GM23338 (cell line): ENCODE measurements at regions not wholly inside any gene's neighbourhood (a gene's known extent, or its start where the extent isn't known, plus 50 kb on each side); places are given as distances from the start of the nearest gene placed in this dataset.

ENCODE experiments used
- ATAC-seq: fragments of 200-7000 bp; cut with Tn5 transposase; 3 replicates; pipeline ENCODE4 v1.9.1; 2020
- DNase-seq: peaks from one replicate; pipeline ENCODE4 v3.0.0-alpha.2; 2015; ENCODE audit warnings: low spot score
- H2AFZ ChIP-seq: fragments of 200-600 bp; sonication (generic); 2 replicates; pipeline ENCODE4 v1.8.0; 2016; ENCODE audit warnings: antibody characterized with exemption, mild to moderate bottlenecking, moderate library complexity
- H3F3A ChIP-seq: fragments of 200-600 bp; sonication (generic); replicated peaks from 2 replicates; pipeline ENCODE4 v1.8.0; 2017; ENCODE audit warnings: antibody characterized with exemption, mixed run types, low read depth
- H3K27ac ChIP-seq: fragments of 200-600 bp; sonication (generic); 2 replicates; pipeline ENCODE4 v1.6.1; 2016; ENCODE audit warnings: low read depth
- H3K27me3 ChIP-seq: fragments of 200-600 bp; sonication (generic); 2 replicates; pipeline ENCODE4 v1.8.0; 2016; ENCODE audit warnings: mild to moderate bottlenecking, mixed run types, moderate library complexity; ENCODE audit not compliant: insufficient read depth
- H3K36me3 ChIP-seq: fragments of 200-600 bp; sonication (generic); 2 replicates; pipeline ENCODE4 v1.8.0; 2016; ENCODE audit warnings: mild to moderate bottlenecking; ENCODE audit not compliant: insufficient read depth
- H3K4me1 ChIP-seq: fragments of 200-600 bp; sonication (generic); 2 replicates; pipeline ENCODE4 v1.8.0; 2016; ENCODE audit warnings: mild to moderate bottlenecking, moderate library complexity; ENCODE audit not compliant: insufficient read depth
- H3K4me2 ChIP-seq: fragments of 200-600 bp; sonication (generic); 2 replicates; pipeline ENCODE4 v1.7.1; 2017; ENCODE audit warnings: mixed run types
- H3K4me3 ChIP-seq: fragments of 200-600 bp; sonication (generic); 2 replicates; pipeline ENCODE4 v1.6.1; 2016; ENCODE audit warnings: mixed run types
- H3K79me2 ChIP-seq: fragments of 200-600 bp; sonication (generic); replicated peaks from 2 replicates; pipeline ENCODE4 v1.8.0; 2017; ENCODE audit warnings: mild to moderate bottlenecking; ENCODE audit not compliant: insufficient read depth
- H3K9me2 ChIP-seq: fragments of 200-600 bp; sonication (generic); 2 replicates; pipeline ENCODE4 v1.8.0; 2017; ENCODE audit not compliant: insufficient read depth
- H4K20me1 ChIP-seq: fragments of 200-600 bp; sonication (generic); replicated peaks from 2 replicates; pipeline ENCODE4 v1.8.0; 2017; ENCODE audit warnings: mild to moderate bottlenecking; ENCODE audit not compliant: insufficient read depth
- H3K27ac Mint-ChIP-seq: 2 replicates; pipeline ENCODE4 v1.8.0; 2020; ENCODE audit warnings: inconsistent platforms, mild to moderate bottlenecking, moderate library complexity, mixed read lengths
- H3K27me3 Mint-ChIP-seq: 3 replicates; pipeline ENCODE4 v1.8.0; 2022; ENCODE audit warnings: low read depth, mild to moderate bottlenecking, moderate library complexity, mixed read lengths, inconsistent platforms; ENCODE audit not compliant: insufficient read depth, poor library complexity
- H3K36me3 Mint-ChIP-seq: 3 replicates; pipeline ENCODE4 v1.8.0; 2021; ENCODE audit warnings: low read depth, mild to moderate bottlenecking, inconsistent platforms, moderate library complexity, mixed read lengths
- H3K4me1 Mint-ChIP-seq: 3 replicates; pipeline ENCODE4 v1.8.0; 2020; ENCODE audit warnings: mild to moderate bottlenecking, inconsistent platforms, mixed read lengths
- H3K4me3 Mint-ChIP-seq: 3 replicates; pipeline ENCODE4 v1.8.0; 2021; ENCODE audit warnings: moderate library complexity, mild to moderate bottlenecking, inconsistent platforms, mixed read lengths
- H3K9me3 Mint-ChIP-seq: 3 replicates; pipeline ENCODE4 v1.8.0; 2020; ENCODE audit warnings: moderate library complexity, mild to moderate bottlenecking, inconsistent platforms, mixed read lengths
- CTCF ChIP-seq, 2 experiments: fragments of 200-600 bp in 1 of 2; sonication (generic) in 1 of 2; conservative IDR thresholded peaks; 2 replicates each; pipeline versions ENCODE4 v1.5.1 to v1.6.1; 2016 to 2017; ENCODE audit warnings: antibody characterized with exemption in 2 of 2, low read depth in 2 of 2, mild to moderate bottlenecking in 2 of 2, moderate library complexity in 1 of 2
- EZH2 ChIP-seq: fragments of 200-600 bp; sonication (generic); IDR thresholded peaks from one replicate; pipeline ENCODE4 v1.8.0; 2017; ENCODE audit warnings: antibody characterized with exemption, mild to moderate bottlenecking, low read depth; ENCODE audit not compliant: unreplicated experiment
- EZH2phosphoT487 ChIP-seq: fragments of 200-600 bp; sonication (generic); IDR thresholded peaks from one replicate; pipeline ENCODE4 v1.8.1; 2018; ENCODE audit warnings: antibody characterized with exemption; ENCODE audit not compliant: unreplicated experiment
- JUNB ChIP-seq: IDR thresholded peaks from one replicate; pipeline ENCODE4 v1.6.1; 2016; ENCODE audit warnings: antibody characterized with exemption; ENCODE audit not compliant: unreplicated experiment
- NANOG ChIP-seq: IDR thresholded peaks from 2 replicates; pipeline ENCODE4 v1.6.1; 2016; ENCODE audit warnings: antibody characterized with exemption, borderline replicate concordance
- STAT1 ChIP-seq: IDR thresholded peaks from one replicate; pipeline ENCODE4 v1.6.1; 2016; ENCODE audit warnings: antibody characterized with exemption; ENCODE audit not compliant: unreplicated experiment
- ZNF114 ChIP-seq: fragments of 250-450 bp; sonication (Bioruptor Pico); IDR thresholded peaks from 2 replicates; pipeline ENCODE4 v1.5.0; 2020; ENCODE audit warnings: mild to moderate bottlenecking, moderate library complexity
- TF ChIP-seq, protein P1 (sequence below): IDR thresholded peaks from 2 replicates; pipeline ENCODE4 v1.6.1; 2016; ENCODE audit warnings: antibody characterized with exemption

GRCh38 chr13:106846571-106847448 is 278.9 kb upstream of the ARGLU1 start:
- Mint-ChIP-seq H3K27me3 (peaks cover 6% of the 10 kb centered on the region), H3K4me3 (no peak overlapping the region), H3K9me3 (no peaks in the 10 kb centered on the region), H3K27ac (no peak overlapping the region), H3K4me1 (peaks cover 14% of the 10 kb centered on the region), H3K36me3 (no peaks in the 10 kb centered on the region)
- H3K27ac ChIP-seq = no peak overlapping the region
- no peaks in the 10 kb centered on the region for H3F3A ChIP-seq
- DNase-seq (no peak), ATAC-seq (no peak)
- H2AFZ ChIP-seq = no peak overlapping the region
- H3K4me2 ChIP-seq = no peak overlapping the region
- no peaks in the 10 kb centered on the region for H3K36me3 ChIP-seq
- no peaks in the 10 kb centered on the region for H3K27me3 ChIP-seq
- peaks cover 9% of the 10 kb centered on the region for H3K4me1 ChIP-seq
- H3K4me3 ChIP-seq = no peak overlapping the region
- no peaks in the 10 kb centered on the region for H4K20me1 ChIP-seq
- TF ChIP-seq JUNB (no peak), ZNF114 (CRISPR knock-in tag) (no peak)
- TF ChIP-seq, protein P1, sequence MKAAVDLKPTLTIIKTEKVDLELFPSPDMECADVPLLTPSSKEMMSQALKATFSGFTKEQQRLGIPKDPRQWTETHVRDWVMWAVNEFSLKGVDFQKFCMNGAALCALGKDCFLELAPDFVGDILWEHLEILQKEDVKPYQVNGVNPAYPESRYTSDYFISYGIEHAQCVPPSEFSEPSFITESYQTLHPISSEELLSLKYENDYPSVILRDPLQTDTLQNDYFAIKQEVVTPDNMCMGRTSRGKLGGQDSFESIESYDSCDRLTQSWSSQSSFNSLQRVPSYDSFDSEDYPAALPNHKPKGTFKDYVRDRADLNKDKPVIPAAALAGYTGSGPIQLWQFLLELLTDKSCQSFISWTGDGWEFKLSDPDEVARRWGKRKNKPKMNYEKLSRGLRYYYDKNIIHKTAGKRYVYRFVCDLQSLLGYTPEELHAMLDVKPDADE = no peak
- H3K79me2 ChIP-seq = no peaks in the 10 kb centered on the region
- H3K9me2 ChIP-seq = peaks cover 17% of the 10 kb centered on the region

- H3K4me1 Mint-ChIP-seq = peaks cover 13% of the 10 kb centered on the region
- peaks cover 17% of the 10 kb centered on the region; the same call in 1 of the 2 replicates for H3K9me2 ChIP-seq
- H3K4me2 ChIP-seq = no peak overlapping the region
- no peak overlapping the region for H3K4me3 ChIP-seq
- no peaks in the 10 kb centered on the region for H4K20me1 ChIP-seq
- H3K36me3 Mint-ChIP-seq = peaks cover 25% of the 10 kb centered on the region; the same call in 2 of the 3 replicates
- H3K9me3 Mint-ChIP-seq = peaks cover 34% of the 10 kb centered on the region
- ATAC-seq = no peak
- H3K36me3 ChIP-seq = no peaks in the 10 kb centered on the region
- H3K4me3 Mint-ChIP-seq = no peak overlapping the region
- DNase-seq = no peak
- H3K27ac ChIP-seq = no peak overlapping the region
- no peaks in the 10 kb centered on the region for H3K79me2 ChIP-seq
- H3K27ac Mint-ChIP-seq = no peak overlapping the region
- H3K27me3 ChIP-seq = no peaks in the 10 kb centered on the region
- no peaks in the 10 kb centered on the region for H3F3A ChIP-seq
- TF ChIP-seq EZH2 (no peak), JUNB (no peak), EZH2phosphoT487 (no peak)
- H3K4me1 ChIP-seq = peaks cover 11% of the 10 kb centered on the region
- no peak overlapping the region for H2AFZ ChIP-seq
- H3K27me3 Mint-ChIP-seq = peaks cover under 1% of the 10 kb centered on the region
Measured at GRCh38 chr13:106836186-106836802, 268.4 kb upstream of the ARGLU1 start.

DNA sequence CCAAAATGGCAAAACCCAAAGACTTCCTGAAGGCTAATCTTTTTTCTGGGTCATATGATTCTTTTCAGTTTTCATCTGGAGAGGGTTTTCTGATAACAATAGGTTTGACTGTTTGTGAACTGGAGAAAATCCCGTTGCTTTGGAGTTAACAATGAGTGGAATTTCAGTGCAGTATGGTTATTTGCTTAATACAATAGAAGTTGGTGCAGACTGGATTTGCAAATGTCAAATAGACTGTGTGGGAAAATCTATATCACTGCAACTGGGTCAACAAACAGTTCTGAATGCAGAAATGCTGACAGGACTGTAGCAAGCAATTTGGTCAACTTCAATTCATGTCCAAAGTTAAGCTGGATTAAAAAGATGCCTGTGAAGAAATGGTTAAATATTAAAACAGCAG is 267.5 kb upstream of the ARGLU1 start:
- ATAC-seq (no peak), DNase-seq (no peak)
- Mint-ChIP-seq H3K4me1 (peaks cover 13% of the 10 kb centered on the region), H3K27ac (peak overlapping the region; percentile 5; the same call in 1 of the 2 replicates), H3K9me3 (peaks cover 34% of the 10 kb centered on the region), H3K27me3 (peaks cover 4% of the 10 kb centered on the region), H3K4me3 (no peak overlapping the region), H3K36me3 (peaks cover 25% of the 10 kb centered on the region; the same call in 2 of the 3 replicates)
- Histone ChIP-seq H3K4me2 (peak overlapping the region; percentile 23; the same call in 1 of the 2 replicates), H3K4me1 (peaks cover 11% of the 10 kb centered on the region), H3K27me3 (no peaks in the 10 kb centered on the region), H2AFZ (no peak overlapping the region), H3K4me3 (no peak overlapping the region), H3F3A (no peaks in the 10 kb centered on the region), H3K36me3 (no peaks in the 10 kb centered on the region), H3K79me2 (no peaks in the 10 kb centered on the region), H3K9me2 (peaks cover 17% of the 10 kb centered on the region; the same call in 1 of the 2 replicates), H4K20me1 (no peaks in the 10 kb centered on the region), H3K27ac (no peak overlapping the region)
- TF ChIP-seq, protein P1 = no peak
- no peak for TF ChIP-seq NANOG
- no peak for TF ChIP-seq ZNF114 (CRISPR knock-in tag)
- TF ChIP-seq EZH2phosphoT487 = no peak
- no peak for TF ChIP-seq CTCF (conservative IDR thresholded peaks at IDR 0.05; ENCODE audit: low read depth in 2 of 2)
- TF ChIP-seq STAT1 = no peak
